PC-3 (cell line): ENCODE measurements at regions not wholly inside any gene's neighbourhood (a gene's known extent, or its start where the extent isn't known, plus 50 kb on each side); places are given as distances from the start of the nearest gene placed in this dataset.

Source experiments
- ATAC-seq: fragments of 200-7000 bp; cut with Tn5 transposase; 2 replicates; pipeline ENCODE4 v1.9.1; 2020; ENCODE audit warnings: mild to moderate bottlenecking, moderate library complexity
- BruUV-seq: library from RNA; stranded (reverse); fragments of 400-500 nt; replicated peaks from 2 replicates; lab custom pipeline; 2021; lab: Mats Ljungman, UMichigan
- CTCF ChIA-PET: fragments of 300-600 bp; sonication (Branson Sonifier 250); formaldehyde crosslinking; loops from one replicate; lab custom pipeline; 2022; ENCODE audit warnings: antibody characterized with exemption; lab: Charles Lee
- POLR2A ChIA-PET: fragments of 300-600 bp; sonication (Branson Sonifier 250); formaldehyde crosslinking; loops from one replicate; lab custom pipeline; 2022; ENCODE audit warnings: antibody characterized with exemption; ENCODE audit not compliant: unreplicated experiment; lab: Charles Lee
- DNase-seq: peaks from one replicate; pipeline ENCODE4 v3.0.0-alpha.2; 2015
- H2AFZ ChIP-seq: fragments of 300-600 bp; sonication (generic); 2 replicates; pipeline ENCODE4 v1.6.0; 2016; ENCODE audit warnings: antibody characterized with exemption, low read length
- H3F3A ChIP-seq: fragments of 300-600 bp; sonication (generic); one replicate; pipeline ENCODE4 v1.6.0; 2017; ENCODE audit warnings: antibody characterized with exemption, low read length, control low read depth, mild to moderate bottlenecking; ENCODE audit not compliant: unreplicated experiment
- H3K27ac ChIP-seq: fragments of 300-600 bp; sonication (generic); 2 replicates; pipeline ENCODE4 v1.5.1; 2016; ENCODE audit warnings: mild to moderate bottlenecking, low read length
- H3K27me3 ChIP-seq: fragments of 300-600 bp; sonication (generic); 2 replicates; pipeline ENCODE4 v1.6.1; 2016; ENCODE audit warnings: low read length, mixed read lengths
- H3K36me3 ChIP-seq: fragments of 300-600 bp; sonication (generic); 2 replicates; pipeline ENCODE4 v1.6.1; 2016; ENCODE audit warnings: low read depth, mixed run types, low read length, mixed read lengths
- H3K4me1 ChIP-seq: fragments of 300-600 bp; sonication (generic); 2 replicates; pipeline ENCODE4 v1.5.1; 2016; ENCODE audit warnings: low read length; ENCODE audit not compliant: insufficient read depth
- H3K4me2 ChIP-seq: fragments of 300-600 bp; sonication (generic); 2 replicates; pipeline ENCODE4 v1.6.0; 2016; ENCODE audit warnings: low read length
- H3K4me3 ChIP-seq: fragments of 300-600 bp; sonication (generic); 2 replicates; pipeline ENCODE4 v1.5.1; 2016; ENCODE audit warnings: mild to moderate bottlenecking, low read length, mixed read lengths
- H3K79me2 ChIP-seq: fragments of 300-600 bp; sonication (generic); 2 replicates; pipeline ENCODE4 v1.6.1; 2017; ENCODE audit warnings: low read length, mixed read lengths
- H3K9ac ChIP-seq: fragments of 300-600 bp; sonication (generic); 2 replicates; pipeline ENCODE4 v1.6.0; 2016; ENCODE audit warnings: mild to moderate bottlenecking, low read length
- H3K9me2 ChIP-seq: fragments of 300-600 bp; sonication (generic); replicated peaks from 2 replicates; pipeline ENCODE4 v1.6.1; 2016; ENCODE audit warnings: mixed run types, low read length, mixed read lengths
- H3K9me3 ChIP-seq: fragments of 300-600 bp; sonication (generic); 2 replicates; pipeline ENCODE4 v1.6.1; 2016; ENCODE audit warnings: low read length, mixed read lengths
- H4K20me1 ChIP-seq: fragments of 300-600 bp; sonication (generic); 2 replicates; pipeline ENCODE4 v1.6.1; 2016; ENCODE audit warnings: low read length, mixed read lengths
- EZH2 ChIP-seq: fragments of 300-600 bp; sonication (generic); IDR thresholded peaks from one replicate; pipeline ENCODE4 v1.6.1; 2017; ENCODE audit warnings: antibody characterized with exemption, mild to moderate bottlenecking, low read length; ENCODE audit not compliant: unreplicated experiment
- EZH2phosphoT487 ChIP-seq: fragments of 300-600 bp; sonication (generic); IDR thresholded peaks from 2 replicates; pipeline ENCODE4 v1.6.1; 2018; ENCODE audit warnings: mild to moderate bottlenecking, antibody characterized with exemption, low read length, borderline replicate concordance
- intact Hi-C: fragments of 100-400 bp; cut with micrococcal nuclease; formaldehyde crosslinking; loops from 2 replicates; pipeline ENCODE4 v1.9.0; 2023
- TF ChIP-seq, protein P1 (sequence below): fragments of 300-600 bp; sonication (generic); conservative IDR thresholded peaks from 2 replicates; pipeline ENCODE4 v1.5.1; 2017; ENCODE audit warnings: antibody characterized with exemption, low read depth, mild to moderate bottlenecking, low read length

DNA sequence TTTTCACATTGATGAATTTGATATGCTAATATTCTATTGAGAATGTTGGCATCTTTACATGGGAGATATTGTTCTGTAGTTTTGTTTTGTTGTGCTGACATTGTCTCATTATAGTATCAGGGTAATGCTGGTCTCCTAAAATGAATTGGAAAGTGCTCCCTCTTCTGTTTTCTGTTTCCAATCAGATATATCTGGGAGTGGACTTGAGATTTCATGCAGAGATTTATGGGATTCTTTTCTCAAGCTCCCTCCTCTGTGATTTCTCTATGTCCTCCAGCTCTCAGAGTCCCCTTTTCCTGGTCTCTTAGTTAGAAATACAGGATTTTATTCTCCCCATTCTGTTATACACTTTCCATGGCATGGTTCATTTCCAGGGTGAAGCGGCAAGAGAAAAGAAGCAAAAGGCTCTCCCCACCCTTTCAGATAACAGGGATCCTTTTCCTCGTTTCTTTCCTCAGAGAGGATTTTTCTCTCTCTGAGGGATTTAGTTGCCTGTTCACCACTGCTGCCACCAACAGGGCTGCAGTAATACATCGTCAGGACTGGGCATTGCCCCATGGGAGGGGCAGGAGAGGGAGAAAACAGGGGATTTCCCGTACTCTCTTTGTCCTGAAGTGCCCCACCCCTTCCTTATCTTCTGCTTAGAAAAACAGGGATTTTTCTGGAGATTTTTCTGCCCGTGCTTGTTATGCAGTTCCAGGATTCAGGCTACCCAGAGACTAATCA lies 59.3 kb upstream of the STMND1 start:
- Histone ChIP-seq H3K27ac (no peak overlapping the region), H3K36me3 (no peaks in the 10 kb centered on the region)
- peak; percentile 78 for DNase-seq

DNA sequence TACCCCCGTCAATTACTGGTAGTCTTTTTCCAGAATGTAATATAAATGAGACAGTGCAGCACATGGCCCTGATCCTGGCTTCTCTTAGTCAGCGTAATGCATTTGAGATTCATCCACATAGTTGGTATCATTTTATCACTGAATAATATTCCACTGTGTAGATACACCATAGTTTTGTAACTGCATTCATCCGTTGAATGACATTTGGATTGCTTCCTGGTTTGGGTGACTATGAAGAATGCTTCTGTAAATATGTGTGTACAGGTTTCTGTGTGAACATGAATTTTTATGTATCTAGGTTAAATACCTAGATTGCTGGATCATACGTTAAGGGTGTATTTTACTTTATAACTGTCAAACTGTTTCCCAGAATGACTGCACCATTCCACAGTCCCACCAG lies 62.6 kb upstream of the STMND1 start:
- no peaks in the 10 kb centered on the region for H4K20me1 ChIP-seq
- DNase-seq (peak; percentile 26), ATAC-seq (no peak)
- POLR2A ChIA-PET, result no interaction called here
- H3K9me3 ChIP-seq, result no peaks in the 10 kb centered on the region
- H3K4me1 ChIP-seq, result peaks cover 10% of the 10 kb centered on the region
- no peak overlapping the region for H3K9ac ChIP-seq
- H3F3A ChIP-seq, result no peaks in the 10 kb centered on the region
- no peak for TF ChIP-seq EZH2phosphoT487
- TF ChIP-seq, protein P1, sequence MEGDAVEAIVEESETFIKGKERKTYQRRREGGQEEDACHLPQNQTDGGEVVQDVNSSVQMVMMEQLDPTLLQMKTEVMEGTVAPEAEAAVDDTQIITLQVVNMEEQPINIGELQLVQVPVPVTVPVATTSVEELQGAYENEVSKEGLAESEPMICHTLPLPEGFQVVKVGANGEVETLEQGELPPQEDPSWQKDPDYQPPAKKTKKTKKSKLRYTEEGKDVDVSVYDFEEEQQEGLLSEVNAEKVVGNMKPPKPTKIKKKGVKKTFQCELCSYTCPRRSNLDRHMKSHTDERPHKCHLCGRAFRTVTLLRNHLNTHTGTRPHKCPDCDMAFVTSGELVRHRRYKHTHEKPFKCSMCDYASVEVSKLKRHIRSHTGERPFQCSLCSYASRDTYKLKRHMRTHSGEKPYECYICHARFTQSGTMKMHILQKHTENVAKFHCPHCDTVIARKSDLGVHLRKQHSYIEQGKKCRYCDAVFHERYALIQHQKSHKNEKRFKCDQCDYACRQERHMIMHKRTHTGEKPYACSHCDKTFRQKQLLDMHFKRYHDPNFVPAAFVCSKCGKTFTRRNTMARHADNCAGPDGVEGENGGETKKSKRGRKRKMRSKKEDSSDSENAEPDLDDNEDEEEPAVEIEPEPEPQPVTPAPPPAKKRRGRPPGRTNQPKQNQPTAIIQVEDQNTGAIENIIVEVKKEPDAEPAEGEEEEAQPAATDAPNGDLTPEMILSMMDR, result no peak
- TF ChIP-seq EZH2, result no peak
- no TSS peak for BruUV-seq
- no peaks in the 10 kb centered on the region for H3K9me2 ChIP-seq
- no peak overlapping the region for H2AFZ ChIP-seq
- no peaks in the 10 kb centered on the region for H3K36me3 ChIP-seq
- no peak overlapping the region for H3K4me3 ChIP-seq
- H3K27ac ChIP-seq, result no peak overlapping the region
- H3K79me2 ChIP-seq, result no peaks in the 10 kb centered on the region
- H3K27me3 ChIP-seq, result no peaks in the 10 kb centered on the region
- H3K4me2 ChIP-seq, result no peak overlapping the region
- CTCF ChIA-PET, result no interaction called here
- intact Hi-C loops, result no loop called here

More for the DNA sequence above, 59.3 kb upstream of the STMND1 start:
- POLR2A ChIA-PET, result no interaction called here
- no TSS peak for BruUV-seq
- H3F3A ChIP-seq, result no peaks in the 10 kb centered on the region
- H3K4me2 ChIP-seq, result peak overlapping the region; percentile 69
- ATAC-seq, result peak; percentile 99
- no peaks in the 10 kb centered on the region for H4K20me1 ChIP-seq
- peak overlapping the region; percentile 34 for H3K9ac ChIP-seq
- peak overlapping the region; percentile 22; the same call in 1 of the 2 replicates for H3K4me3 ChIP-seq
- no peaks in the 10 kb centered on the region for H3K79me2 ChIP-seq
- intact Hi-C loops, result no loop called here
- H3K27me3 ChIP-seq, result no peaks in the 10 kb centered on the region
- CTCF ChIA-PET, result no interaction called here
- H3K9me2 ChIP-seq, result no peaks in the 10 kb centered on the region
- TF ChIP-seq, protein P1, result peak; percentile 74
- TF ChIP-seq EZH2 (no peak), EZH2phosphoT487 (no peak)
- peaks cover 16% of the 10 kb centered on the region for H3K4me1 ChIP-seq
- peak overlapping the region; percentile 78 for H2AFZ ChIP-seq
- H3K9me3 ChIP-seq, result no peaks in the 10 kb centered on the region

DNA sequence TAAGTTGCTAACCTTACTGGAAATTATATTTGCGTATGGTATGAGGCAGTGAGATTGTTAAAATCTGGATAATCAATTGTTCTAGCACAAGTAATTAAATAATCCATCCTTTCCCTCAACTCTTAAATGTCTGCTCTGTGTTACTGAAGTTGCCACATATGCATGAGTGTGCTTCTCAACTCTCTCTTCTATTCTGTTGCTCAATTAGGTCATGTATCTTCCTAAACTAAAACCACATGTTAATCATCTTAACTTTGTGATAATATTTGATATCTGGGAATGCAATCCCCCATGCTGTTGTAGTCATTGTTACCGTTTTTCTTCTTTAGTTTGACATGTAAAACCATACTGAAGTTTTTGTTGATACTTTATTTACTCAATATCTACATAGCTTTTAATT lies 63.5 kb upstream of the STMND1 start:
- no peaks in the 10 kb centered on the region for H3F3A ChIP-seq
- intact Hi-C loops, result no loop called here
- ChIA-PET POLR2A (no interaction called here), CTCF (no interaction called here)
- H3K27me3 ChIP-seq, result no peaks in the 10 kb centered on the region
- H3K4me1 ChIP-seq, result peaks cover 15% of the 10 kb centered on the region
- TF ChIP-seq EZH2 (no peak), EZH2phosphoT487 (no peak)
- TF ChIP-seq, protein P1, result no peak
- no TSS peak for BruUV-seq
- ATAC-seq, result no peak
- H3K4me2 ChIP-seq, result no peak overlapping the region
- no peak for DNase-seq
- no peaks in the 10 kb centered on the region for H3K9me2 ChIP-seq
- H3K9me3 ChIP-seq, result no peaks in the 10 kb centered on the region
- no peaks in the 10 kb centered on the region for H3K79me2 ChIP-seq
- H3K27ac ChIP-seq, result no peak overlapping the region
- H3K9ac ChIP-seq, result no peak overlapping the region
- no peaks in the 10 kb centered on the region for H4K20me1 ChIP-seq
- no peaks in the 10 kb centered on the region for H3K36me3 ChIP-seq
- H3K4me3 ChIP-seq, result no peak overlapping the region
- no peak overlapping the region for H2AFZ ChIP-seq
